ENCODE measurements at regions not wholly inside any gene's neighbourhood (a gene's known extent, or its start where the extent isn't known, plus 50 kb on each side); places are given as distances from the start of the nearest gene placed in this dataset.

DNA sequence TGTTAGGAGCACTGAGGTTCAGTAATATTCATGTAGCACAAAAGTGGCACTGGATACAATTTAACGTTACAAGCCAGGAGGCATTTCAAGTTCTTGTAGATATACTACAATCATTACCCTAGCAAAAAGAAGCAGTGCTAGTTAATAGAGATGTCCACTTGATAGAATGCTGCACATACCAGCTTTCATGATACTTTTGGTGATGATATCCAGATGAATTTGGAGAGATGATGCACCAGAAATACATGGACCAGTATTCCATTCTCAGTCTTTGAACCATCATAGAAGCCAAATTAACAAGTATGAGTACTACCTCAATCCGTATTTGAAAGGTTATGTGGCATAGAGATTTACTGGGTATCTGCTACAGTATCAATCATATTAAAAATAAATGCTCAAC lies 421.0 kb upstream of the MAGEB18 start:
- TF ChIP-seq POLR2A (IDR thresholded peaks at IDR 0.05) = no peak
- TF ChIP-seq, protein P1, sequence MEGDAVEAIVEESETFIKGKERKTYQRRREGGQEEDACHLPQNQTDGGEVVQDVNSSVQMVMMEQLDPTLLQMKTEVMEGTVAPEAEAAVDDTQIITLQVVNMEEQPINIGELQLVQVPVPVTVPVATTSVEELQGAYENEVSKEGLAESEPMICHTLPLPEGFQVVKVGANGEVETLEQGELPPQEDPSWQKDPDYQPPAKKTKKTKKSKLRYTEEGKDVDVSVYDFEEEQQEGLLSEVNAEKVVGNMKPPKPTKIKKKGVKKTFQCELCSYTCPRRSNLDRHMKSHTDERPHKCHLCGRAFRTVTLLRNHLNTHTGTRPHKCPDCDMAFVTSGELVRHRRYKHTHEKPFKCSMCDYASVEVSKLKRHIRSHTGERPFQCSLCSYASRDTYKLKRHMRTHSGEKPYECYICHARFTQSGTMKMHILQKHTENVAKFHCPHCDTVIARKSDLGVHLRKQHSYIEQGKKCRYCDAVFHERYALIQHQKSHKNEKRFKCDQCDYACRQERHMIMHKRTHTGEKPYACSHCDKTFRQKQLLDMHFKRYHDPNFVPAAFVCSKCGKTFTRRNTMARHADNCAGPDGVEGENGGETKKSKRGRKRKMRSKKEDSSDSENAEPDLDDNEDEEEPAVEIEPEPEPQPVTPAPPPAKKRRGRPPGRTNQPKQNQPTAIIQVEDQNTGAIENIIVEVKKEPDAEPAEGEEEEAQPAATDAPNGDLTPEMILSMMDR (IDR thresholded peaks at IDR 0.05) = no peak
- TF ChIP-seq EP300 (IDR thresholded peaks at IDR 0.05) = no peak

Measured in gastroesophageal sphincter (tissue), 3 donors.